GM12878 (cell line): ENCODE measurements at regions not wholly inside any gene's neighbourhood (a gene's known extent, or its start where the extent isn't known, plus 50 kb on each side); places are given as distances from the start of the nearest gene placed in this dataset.

Experiments
- ATAC-seq: fragments of 200-7000 bp; cut with Tn5 transposase; 3 replicates; pipeline ENCODE4 v1.9.1; 2020; ENCODE audit warnings: mild to moderate bottlenecking, moderate library complexity
- BruUV-seq: library from RNA; stranded (reverse); fragments of 400-500 nt; replicated peaks from 2 replicates; lab custom pipeline; 2021; lab: Mats Ljungman, UMichigan
- CTCF ChIA-PET: fragments of 300-600 bp; sonication (Branson Sonifier 250); formaldehyde crosslinking; extraction: SDS; loops from one replicate; lab custom pipeline; 2021; ENCODE audit warnings: inconsistent platforms; lab: Yijun Ruan, JAX
- POLR2A ChIA-PET: fragments of 350-600 bp; formaldehyde crosslinking; extraction: SDS; loops from one replicate; lab custom pipeline; 2021; ENCODE audit warnings: inconsistent platforms; lab: Charles Lee
- RAD21 ChIA-PET: fragments of 300-600 bp; sonication (Branson Sonifier 250); formaldehyde crosslinking; loops from one replicate; lab custom pipeline; 2023; ENCODE audit warnings: antibody characterized with exemption; ENCODE audit not compliant: unreplicated experiment; lab: Charles Lee
- SMC1A ChIA-PET: fragments of 300-600 bp; sonication (Branson Sonifier 250); formaldehyde crosslinking; loops from one replicate; lab custom pipeline; 2023; ENCODE audit not compliant: unreplicated experiment, uncharacterized antibody; lab: Charles Lee
- DNase-seq: peaks from one replicate; pipeline ENCODE4 v3.0.0-alpha.2; 2011; ENCODE audit warnings: low read depth, low spot score
- FAIRE-seq: peaks from 3 replicates; lab custom pipeline; 2011; peaks lifted over from hg19 to GRCh38; lab: Jason Lieb, UNC
- H2AFZ ChIP-seq: 2 replicates; pipeline ENCODE4 v1.6.0; 2011; ENCODE audit warnings: low read depth, low read length, control low read depth; ENCODE audit not compliant: control insufficient read depth
- H3K27ac ChIP-seq: 2 replicates; pipeline ENCODE4 v1.5.1; 2011; ENCODE audit warnings: control low read depth; ENCODE audit not compliant: control insufficient read depth, insufficient read depth
- H3K27me3 ChIP-seq, 2 experiments: replicated peaks in 1 of 2; 2 replicates each; pipeline versions ENCODE4 v1.6.0 to v1.6.1; 2011; ENCODE audit warnings: low read length in 1 of 2; ENCODE audit not compliant: control insufficient read depth in 2 of 2, insufficient read depth in 2 of 2
- H3K36me3 ChIP-seq, 2 experiments: 2 replicates each; pipeline ENCODE4 v1.5.1; 2011; ENCODE audit warnings: low read length in 1 of 2; ENCODE audit not compliant: control insufficient read depth in 2 of 2, insufficient read depth in 2 of 2
- H3K4me1 ChIP-seq: 2 replicates; pipeline ENCODE4 v1.6.1; 2011; ENCODE audit warnings: mild to moderate bottlenecking, low read length, moderate library complexity, mixed read lengths; ENCODE audit not compliant: control insufficient read depth, insufficient read depth
- H3K4me2 ChIP-seq: 2 replicates; pipeline ENCODE4 v1.6.0; 2011; ENCODE audit warnings: control low read depth; ENCODE audit not compliant: control insufficient read depth, insufficient read depth
- H3K4me3 ChIP-seq: fragments of 200-600 bp; sonication (generic); 2 replicates; pipeline ENCODE4 v1.5.1; 2016
- H3K79me2 ChIP-seq: 2 replicates; pipeline ENCODE4 v1.6.0; 2011; ENCODE audit warnings: low read length; ENCODE audit not compliant: control insufficient read depth, insufficient read depth
- H3K9ac ChIP-seq: 2 replicates; pipeline ENCODE4 v1.8.0; 2011; ENCODE audit warnings: low read length, control low read depth, mixed read lengths; ENCODE audit not compliant: control insufficient read depth, insufficient read depth
- H3K9me3 ChIP-seq: replicated peaks from 3 replicates; pipeline ENCODE4 v1.5.1; 2011; ENCODE audit warnings: mild to moderate bottlenecking, low read length; ENCODE audit not compliant: control insufficient read depth, insufficient read depth
- H4K20me1 ChIP-seq: 2 replicates; pipeline ENCODE4 v1.6.0; 2011; ENCODE audit not compliant: control insufficient read depth, insufficient read depth
- ETV6 ChIP-seq, 2 experiments: fragments of 450-650 bp in 1 of 2; IDR thresholded peaks in 1 of 2; conservative IDR thresholded peaks in 1 of 2; 2 replicates each; pipeline ENCODE4 v1.6.1; 2014; ENCODE audit warnings: antibody characterized with exemption in 1 of 2, borderline replicate concordance in 1 of 2, low read depth in 1 of 2, mild to moderate bottlenecking in 1 of 2, moderate library complexity in 1 of 2
- HDAC2 ChIP-seq: fragments of 200-600 bp; sonication (generic); IDR thresholded peaks from 2 replicates; pipeline ENCODE4 v1.6.1; 2017
- KLF5 ChIP-seq: fragments of 450-650 bp; IDR thresholded peaks from 2 replicates; pipeline ENCODE4 v1.6.1; 2014; ENCODE audit warnings: mild to moderate bottlenecking; ENCODE audit not compliant: partially characterized antibody
- PRDM15 ChIP-seq: fragments of 450-650 bp; formaldehyde crosslinking; IDR thresholded peaks from 2 replicates; pipeline ENCODE4 v1.4.0; 2020; ENCODE audit warnings: mild to moderate bottlenecking, moderate library complexity
- YBX1 ChIP-seq: fragments of 450-650 bp; IDR thresholded peaks from 2 replicates; pipeline ENCODE4 v1.6.1; 2016; ENCODE audit warnings: antibody characterized with exemption
- ZSCAN29 ChIP-seq: fragments of 450-650 bp; IDR thresholded peaks from 2 replicates; pipeline ENCODE4 v1.6.1; 2017; ENCODE audit warnings: mild to moderate bottlenecking, moderate library complexity
- WGBS: methylation state at CpG from one replicate; pipeline ENCODE4 v1.1.6; 2016; ENCODE audit warnings: low lambda C conversion rate; ENCODE audit not compliant: insufficient replicate concordance, insufficient coverage; ENCODE audit errors: missing lambda C conversion rate; 5-methylcytosine and 5-hydroxymethylcytosine counted together
- in situ Hi-C: fragments of 300-500 bp; cut with MboI; formaldehyde crosslinking; loops from 9 replicates; pipeline ENCODE4 v1.14.3; 2018; ENCODE audit warnings: mixed read lengths
- intact Hi-C: fragments of 100-400 bp; cut with micrococcal nuclease; formaldehyde crosslinking; loops from one replicate; pipeline ENCODE4 v1.14.2; 2022; ENCODE audit not compliant: unreplicated experiment
- TF ChIP-seq, protein P1 (sequence below), 3 experiments: IDR thresholded peaks in 2 of 3; conservative IDR thresholded peaks in 1 of 3; 2 replicates each; pipeline ENCODE4 v1.5.1; 2011; ENCODE audit warnings: low read depth in 3 of 3, low read length in 3 of 3, mild to moderate bottlenecking in 3 of 3, control low read depth in 2 of 3, moderate library complexity in 2 of 3, inconsistent platforms in 1 of 3, mixed read lengths in 1 of 3; ENCODE audit not compliant: control insufficient read depth in 2 of 3, insufficient read depth in 1 of 3; ENCODE audit errors: extremely low read depth in 1 of 3
- TF ChIP-seq, protein P2 (sequence below): IDR thresholded peaks from 2 replicates; pipeline ENCODE4 v1.6.1; 2012; ENCODE audit warnings: improper control_type of control experiment, low read depth, low read length; ENCODE audit not compliant: insufficient replicate concordance
- TF ChIP-seq, protein P3 (sequence below): fragments of 450-650 bp; conservative IDR thresholded peaks from 2 replicates; pipeline ENCODE4 v1.6.1; 2017; ENCODE audit warnings: mild to moderate bottlenecking, moderate library complexity

GRCh38 chr14:104285508-104285840 is 147.1 kb downstream of the KIF26A start:
- ChIA-PET CTCF (no interaction called here), SMC1A (no interaction called here), POLR2A (no interaction called here), RAD21 (no interaction called here)
- H3K9me3 ChIP-seq: no peaks in the 10 kb centered on the region
- in situ Hi-C loops: no loop called here
- no peak overlapping the region for H3K4me3 ChIP-seq
- no peak overlapping the region for H2AFZ ChIP-seq
- ATAC-seq (no peak), FAIRE-seq (no peak), DNase-seq (no peak)
- no peak overlapping the region for H3K9ac ChIP-seq
- no TSS peak for BruUV-seq
- no peaks in the 10 kb centered on the region for H3K79me2 ChIP-seq
- no peaks in the 10 kb centered on the region for H3K36me3 ChIP-seq
- no peak overlapping the region for H3K27ac ChIP-seq
- H4K20me1 ChIP-seq: no peaks in the 10 kb centered on the region
- intact Hi-C loops: no loop called here
- no peaks in the 10 kb centered on the region for H3K4me1 ChIP-seq
- H3K27me3 ChIP-seq: no peaks in the 10 kb centered on the region
- no peak overlapping the region for H3K4me2 ChIP-seq
- WGBS: 39% methylated on average over 7 of the region's 7 CpGs
- no peak for TF ChIP-seq HDAC2
- no peak for TF ChIP-seq YBX1
- TF ChIP-seq, protein P1, sequence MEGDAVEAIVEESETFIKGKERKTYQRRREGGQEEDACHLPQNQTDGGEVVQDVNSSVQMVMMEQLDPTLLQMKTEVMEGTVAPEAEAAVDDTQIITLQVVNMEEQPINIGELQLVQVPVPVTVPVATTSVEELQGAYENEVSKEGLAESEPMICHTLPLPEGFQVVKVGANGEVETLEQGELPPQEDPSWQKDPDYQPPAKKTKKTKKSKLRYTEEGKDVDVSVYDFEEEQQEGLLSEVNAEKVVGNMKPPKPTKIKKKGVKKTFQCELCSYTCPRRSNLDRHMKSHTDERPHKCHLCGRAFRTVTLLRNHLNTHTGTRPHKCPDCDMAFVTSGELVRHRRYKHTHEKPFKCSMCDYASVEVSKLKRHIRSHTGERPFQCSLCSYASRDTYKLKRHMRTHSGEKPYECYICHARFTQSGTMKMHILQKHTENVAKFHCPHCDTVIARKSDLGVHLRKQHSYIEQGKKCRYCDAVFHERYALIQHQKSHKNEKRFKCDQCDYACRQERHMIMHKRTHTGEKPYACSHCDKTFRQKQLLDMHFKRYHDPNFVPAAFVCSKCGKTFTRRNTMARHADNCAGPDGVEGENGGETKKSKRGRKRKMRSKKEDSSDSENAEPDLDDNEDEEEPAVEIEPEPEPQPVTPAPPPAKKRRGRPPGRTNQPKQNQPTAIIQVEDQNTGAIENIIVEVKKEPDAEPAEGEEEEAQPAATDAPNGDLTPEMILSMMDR (IDR thresholded peaks at IDR 0.05 in 2 of 3, conservative IDR thresholded peaks at IDR 0.05 in 1 of 3; ENCODE audit: control insufficient read depth in 2 of 3, extremely low read depth in 1 of 3, insufficient read depth in 1 of 3, low read depth in 3 of 3, low read length in 3 of 3): no peak
- no peak for TF ChIP-seq ZSCAN29
- TF ChIP-seq, protein P2, sequence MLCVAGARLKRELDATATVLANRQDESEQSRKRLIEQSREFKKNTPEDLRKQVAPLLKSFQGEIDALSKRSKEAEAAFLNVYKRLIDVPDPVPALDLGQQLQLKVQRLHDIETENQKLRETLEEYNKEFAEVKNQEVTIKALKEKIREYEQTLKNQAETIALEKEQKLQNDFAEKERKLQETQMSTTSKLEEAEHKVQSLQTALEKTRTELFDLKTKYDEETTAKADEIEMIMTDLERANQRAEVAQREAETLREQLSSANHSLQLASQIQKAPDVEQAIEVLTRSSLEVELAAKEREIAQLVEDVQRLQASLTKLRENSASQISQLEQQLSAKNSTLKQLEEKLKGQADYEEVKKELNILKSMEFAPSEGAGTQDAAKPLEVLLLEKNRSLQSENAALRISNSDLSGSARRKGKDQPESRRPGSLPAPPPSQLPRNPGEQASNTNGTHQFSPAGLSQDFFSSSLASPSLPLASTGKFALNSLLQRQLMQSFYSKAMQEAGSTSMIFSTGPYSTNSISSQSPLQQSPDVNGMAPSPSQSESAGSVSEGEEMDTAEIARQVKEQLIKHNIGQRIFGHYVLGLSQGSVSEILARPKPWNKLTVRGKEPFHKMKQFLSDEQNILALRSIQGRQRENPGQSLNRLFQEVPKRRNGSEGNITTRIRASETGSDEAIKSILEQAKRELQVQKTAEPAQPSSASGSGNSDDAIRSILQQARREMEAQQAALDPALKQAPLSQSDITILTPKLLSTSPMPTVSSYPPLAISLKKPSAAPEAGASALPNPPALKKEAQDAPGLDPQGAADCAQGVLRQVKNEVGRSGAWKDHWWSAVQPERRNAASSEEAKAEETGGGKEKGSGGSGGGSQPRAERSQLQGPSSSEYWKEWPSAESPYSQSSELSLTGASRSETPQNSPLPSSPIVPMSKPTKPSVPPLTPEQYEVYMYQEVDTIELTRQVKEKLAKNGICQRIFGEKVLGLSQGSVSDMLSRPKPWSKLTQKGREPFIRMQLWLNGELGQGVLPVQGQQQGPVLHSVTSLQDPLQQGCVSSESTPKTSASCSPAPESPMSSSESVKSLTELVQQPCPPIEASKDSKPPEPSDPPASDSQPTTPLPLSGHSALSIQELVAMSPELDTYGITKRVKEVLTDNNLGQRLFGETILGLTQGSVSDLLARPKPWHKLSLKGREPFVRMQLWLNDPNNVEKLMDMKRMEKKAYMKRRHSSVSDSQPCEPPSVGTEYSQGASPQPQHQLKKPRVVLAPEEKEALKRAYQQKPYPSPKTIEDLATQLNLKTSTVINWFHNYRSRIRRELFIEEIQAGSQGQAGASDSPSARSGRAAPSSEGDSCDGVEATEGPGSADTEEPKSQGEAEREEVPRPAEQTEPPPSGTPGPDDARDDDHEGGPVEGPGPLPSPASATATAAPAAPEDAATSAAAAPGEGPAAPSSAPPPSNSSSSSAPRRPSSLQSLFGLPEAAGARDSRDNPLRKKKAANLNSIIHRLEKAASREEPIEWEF: no peak
- TF ChIP-seq PRDM15 (CRISPR knock-in tag): no peak
- TF ChIP-seq, protein P3, sequence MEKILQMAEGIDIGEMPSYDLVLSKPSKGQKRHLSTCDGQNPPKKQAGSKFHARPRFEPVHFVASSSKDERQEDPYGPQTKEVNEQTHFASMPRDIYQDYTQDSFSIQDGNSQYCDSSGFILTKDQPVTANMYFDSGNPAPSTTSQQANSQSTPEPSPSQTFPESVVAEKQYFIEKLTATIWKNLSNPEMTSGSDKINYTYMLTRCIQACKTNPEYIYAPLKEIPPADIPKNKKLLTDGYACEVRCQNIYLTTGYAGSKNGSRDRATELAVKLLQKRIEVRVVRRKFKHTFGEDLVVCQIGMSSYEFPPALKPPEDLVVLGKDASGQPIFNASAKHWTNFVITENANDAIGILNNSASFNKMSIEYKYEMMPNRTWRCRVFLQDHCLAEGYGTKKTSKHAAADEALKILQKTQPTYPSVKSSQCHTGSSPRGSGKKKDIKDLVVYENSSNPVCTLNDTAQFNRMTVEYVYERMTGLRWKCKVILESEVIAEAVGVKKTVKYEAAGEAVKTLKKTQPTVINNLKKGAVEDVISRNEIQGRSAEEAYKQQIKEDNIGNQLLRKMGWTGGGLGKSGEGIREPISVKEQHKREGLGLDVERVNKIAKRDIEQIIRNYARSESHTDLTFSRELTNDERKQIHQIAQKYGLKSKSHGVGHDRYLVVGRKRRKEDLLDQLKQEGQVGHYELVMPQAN: no peak
- TF ChIP-seq ETV6 (conservative IDR thresholded peaks at IDR 0.05 in 1 of 2, IDR thresholded peaks at IDR 0.05 in 1 of 2; ENCODE audit: borderline replicate concordance in 1 of 2, low read depth in 1 of 2): no peak
- TF ChIP-seq KLF5: no peak
